K562 (cell line): ENCODE measurements at regions not wholly inside any gene's neighbourhood (a gene's known extent, or its start where the extent isn't known, plus 50 kb on each side); places are given as distances from the start of the nearest gene placed in this dataset.

Experiments
- ARID1B ChIP-seq: fragments of 450-650 bp; IDR thresholded peaks from 2 replicates; pipeline ENCODE4 v1.6.1; 2016; ENCODE audit warnings: antibody characterized with exemption, mild to moderate bottlenecking, inconsistent platforms
- CAMTA2 ChIP-seq: fragments of 250-450 bp; sonication (Bioruptor Pico); conservative IDR thresholded peaks from 2 replicates; pipeline ENCODE4 v1.5.1; 2022
- CHD1 ChIP-seq: fragments of 200-600 bp; sonication (generic); IDR thresholded peaks from one replicate; pipeline ENCODE4 v1.6.1; 2012; ENCODE audit warnings: mild to moderate bottlenecking, moderate library complexity, low read length, inconsistent platforms
- CREM ChIP-seq: IDR thresholded peaks from 2 replicates; pipeline ENCODE4 v1.6.1; 2014; ENCODE audit warnings: antibody characterized with exemption, low read depth
- ELF4 ChIP-seq: fragments of 450-650 bp; formaldehyde crosslinking; IDR thresholded peaks from 2 replicates; pipeline ENCODE4 v1.4.0; 2022; ENCODE audit warnings: missing genetic modification characterization
- FOXP1 ChIP-seq: sonication (generic); formaldehyde crosslinking; IDR thresholded peaks from 2 replicates; pipeline ENCODE4 v1.8.0; 2022; ENCODE audit warnings: mild to moderate bottlenecking, missing genetic modification reagents
- HMGN3 ChIP-seq: IDR thresholded peaks from 2 replicates; pipeline ENCODE4 v1.6.1; 2011; ENCODE audit warnings: borderline replicate concordance, low read depth, mild to moderate bottlenecking, mixed read lengths, low read length; ENCODE audit not compliant: insufficient read length; ENCODE audit errors: extremely low read depth
- JUNB ChIP-seq: fragments of 450-650 bp; formaldehyde crosslinking; conservative IDR thresholded peaks from 2 replicates; pipeline ENCODE4 v1.4.0; 2020; ENCODE audit warnings: mild to moderate bottlenecking
- NCOA6 ChIP-seq: fragments of 450-650 bp; IDR thresholded peaks from 2 replicates; pipeline ENCODE4 v1.6.1; 2017; ENCODE audit warnings: mild to moderate bottlenecking
- NCOR1 ChIP-seq: fragments of 450-650 bp; IDR thresholded peaks from 2 replicates; pipeline ENCODE4 v1.6.1; 2016; ENCODE audit warnings: mild to moderate bottlenecking, moderate library complexity
- PRMT5 ChIP-seq: sonication (generic); formaldehyde crosslinking; IDR thresholded peaks from 2 replicates; pipeline ENCODE4 v1.5.0; 2020; ENCODE audit warnings: missing genetic modification reagents
- PTRF ChIP-seq: fragments of 450-650 bp; IDR thresholded peaks from 2 replicates; pipeline ENCODE4 v1.6.1; 2016; ENCODE audit warnings: mild to moderate bottlenecking, missing genetic modification characterization, missing compliant biosample characterization
- STAG1 ChIP-seq: sonication (generic); formaldehyde crosslinking; IDR thresholded peaks from 2 replicates; pipeline ENCODE4 v1.5.0; 2020; ENCODE audit warnings: missing genetic modification reagents, borderline replicate concordance
- TARDBP ChIP-seq: fragments of 450-650 bp; IDR thresholded peaks from 2 replicates; pipeline ENCODE4 v1.6.1; 2016
- TEAD4 ChIP-seq, 2 experiments: sonication (generic) in 1 of 2; formaldehyde crosslinking in 1 of 2; IDR thresholded peaks; 2 replicates each; pipeline versions ENCODE4 v1.6.1 to v1.8.0; 2012 to 2022; ENCODE audit warnings: borderline replicate concordance in 1 of 2, inconsistent platforms in 1 of 2, low read length in 1 of 2, mild to moderate bottlenecking in 1 of 2, missing genetic modification reagents in 1 of 2
- ZFP1 ChIP-seq: fragments of 450-650 bp; formaldehyde crosslinking; IDR thresholded peaks from 2 replicates; pipeline ENCODE4 v1.4.0; 2020; ENCODE audit warnings: mild to moderate bottlenecking, mixed read lengths
- ZNF239 ChIP-seq: fragments of 250-450 bp; sonication (Bioruptor Pico); IDR thresholded peaks from 2 replicates; pipeline ENCODE4 v1.4.0; 2020; ENCODE audit warnings: mild to moderate bottlenecking
- ZNF586 ChIP-seq: fragments of 450-650 bp; formaldehyde crosslinking; conservative IDR thresholded peaks from 2 replicates; pipeline ENCODE4 v1.4.0; 2020; ENCODE audit warnings: mild to moderate bottlenecking, moderate library complexity
- ZNF75A ChIP-seq: fragments of 450-650 bp; formaldehyde crosslinking; IDR thresholded peaks from 2 replicates; pipeline ENCODE4 v1.4.0; 2020; ENCODE audit warnings: mild to moderate bottlenecking
- TF ChIP-seq, protein P1 (sequence below): fragments of 450-650 bp; formaldehyde crosslinking; IDR thresholded peaks from 2 replicates; pipeline ENCODE4 v1.4.0; 2020; ENCODE audit warnings: mild to moderate bottlenecking, moderate library complexity
- TF ChIP-seq, protein P2 (sequence below): fragments of 250-450 bp; sonication (Bioruptor Pico); IDR thresholded peaks from 2 replicates; pipeline ENCODE4 v1.9.0; 2021; ENCODE audit warnings: mild to moderate bottlenecking
- TF ChIP-seq, protein P3 (sequence below), 3 experiments: IDR thresholded peaks in 2 of 3; conservative IDR thresholded peaks in 1 of 3; 2 replicates each; pipeline ENCODE4 v1.5.1; 2011 to 2012; ENCODE audit warnings: low read length in 3 of 3, mild to moderate bottlenecking in 3 of 3, control low read depth in 2 of 3, improper control_type of control experiment in 1 of 3, inconsistent platforms in 1 of 3, low read depth in 1 of 3, mixed read lengths in 1 of 3, moderate library complexity in 1 of 3; ENCODE audit not compliant: insufficient read depth in 2 of 3

DNA sequence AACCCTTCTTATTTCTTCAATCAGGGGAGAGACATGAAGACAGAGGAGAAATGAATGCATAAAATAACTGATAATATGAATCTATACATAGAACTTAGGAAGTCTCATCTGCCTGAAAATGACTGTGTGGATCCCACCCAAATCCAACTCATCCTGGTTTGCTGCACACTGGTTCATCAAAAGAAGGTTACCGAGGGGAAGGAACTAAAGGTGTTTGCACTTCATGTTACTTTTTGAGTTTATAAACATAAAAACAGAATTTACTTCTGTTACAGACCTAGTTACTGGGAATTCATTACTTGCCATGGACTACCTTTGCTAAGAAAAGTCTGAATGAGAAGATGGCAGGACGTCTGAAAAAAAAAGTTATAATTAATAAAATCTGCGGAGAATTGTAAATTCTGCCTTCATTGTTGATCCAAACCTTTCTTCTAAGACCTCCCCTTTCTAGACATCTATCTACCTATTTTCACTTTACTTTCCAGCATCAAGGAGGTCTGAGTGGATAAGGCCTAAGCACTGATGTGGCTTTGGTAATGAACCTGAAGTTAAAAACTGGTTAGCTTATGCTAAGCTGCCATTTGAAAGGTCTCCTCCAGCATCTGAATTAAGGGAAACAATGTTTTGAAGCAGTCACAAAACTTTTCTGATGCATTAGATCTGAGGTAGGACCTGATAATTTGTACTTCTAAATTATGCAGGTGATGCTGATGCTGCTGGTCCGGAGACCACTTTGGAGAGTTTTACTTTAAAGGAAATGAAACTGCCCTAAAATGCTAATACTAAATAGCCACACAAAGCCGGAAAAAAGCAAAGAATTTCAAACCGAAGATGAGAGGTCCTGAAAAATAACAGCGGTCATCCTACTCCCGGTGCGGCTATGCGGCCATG lies 84.0 kb downstream of the HFE start (continued):
- TF ChIP-seq TEAD4 (IDR thresholded peaks at IDR 0.05; ENCODE audit: low read length) (no peak), TEAD4 (CRISPR knock-in tag; IDR thresholded peaks at IDR 0.05; ENCODE audit: borderline replicate concordance) (no peak), ZNF75A (peak; percentile 66; the same call in 1 of the 2 replicates), HMGN3 (no peak), STAG1 (CRISPR knock-in tag) (no peak), ELF4 (0 out of 2 replicates have a peak, but pooled peaks have one; percentile 64), CREM (no peak), NCOR1 (no peak), ZFP1 (CRISPR knock-in tag) (no peak), NCOA6 (no peak), PTRF (tag) (no peak), TARDBP (no peak), ZNF239 (0 out of 2 replicates have a peak, but pooled peaks have one; percentile 5), JUNB (CRISPR knock-in tag) (no peak), CHD1 (peak; percentile 28), ARID1B (0 out of 2 replicates have a peak, but pooled peaks have one; percentile 17), CAMTA2 (CRISPR knock-in tag) (0 out of 2 replicates have a peak, but pooled peaks have one; percentile 37), PRMT5 (no peak), ZNF586 (CRISPR knock-in tag) (no peak; the same call in 1 of the 2 replicates), FOXP1 (CRISPR knock-in tag) (no peak; the same call in 1 of the 2 replicates)
- TF ChIP-seq, protein P1, sequence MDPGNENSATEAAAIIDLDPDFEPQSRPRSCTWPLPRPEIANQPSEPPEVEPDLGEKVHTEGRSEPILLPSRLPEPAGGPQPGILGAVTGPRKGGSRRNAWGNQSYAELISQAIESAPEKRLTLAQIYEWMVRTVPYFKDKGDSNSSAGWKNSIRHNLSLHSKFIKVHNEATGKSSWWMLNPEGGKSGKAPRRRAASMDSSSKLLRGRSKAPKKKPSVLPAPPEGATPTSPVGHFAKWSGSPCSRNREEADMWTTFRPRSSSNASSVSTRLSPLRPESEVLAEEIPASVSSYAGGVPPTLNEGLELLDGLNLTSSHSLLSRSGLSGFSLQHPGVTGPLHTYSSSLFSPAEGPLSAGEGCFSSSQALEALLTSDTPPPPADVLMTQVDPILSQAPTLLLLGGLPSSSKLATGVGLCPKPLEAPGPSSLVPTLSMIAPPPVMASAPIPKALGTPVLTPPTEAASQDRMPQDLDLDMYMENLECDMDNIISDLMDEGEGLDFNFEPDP, result peak; percentile 48; the same call in 1 of the 2 replicates
- TF ChIP-seq, protein P2, sequence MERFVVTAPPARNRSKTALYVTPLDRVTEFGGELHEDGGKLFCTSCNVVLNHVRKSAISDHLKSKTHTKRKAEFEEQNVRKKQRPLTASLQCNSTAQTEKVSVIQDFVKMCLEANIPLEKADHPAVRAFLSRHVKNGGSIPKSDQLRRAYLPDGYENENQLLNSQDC (CRISPR knock-in tag), result 0 out of 2 replicates have a peak, but pooled peaks have one; percentile 63
- TF ChIP-seq, protein P3, sequence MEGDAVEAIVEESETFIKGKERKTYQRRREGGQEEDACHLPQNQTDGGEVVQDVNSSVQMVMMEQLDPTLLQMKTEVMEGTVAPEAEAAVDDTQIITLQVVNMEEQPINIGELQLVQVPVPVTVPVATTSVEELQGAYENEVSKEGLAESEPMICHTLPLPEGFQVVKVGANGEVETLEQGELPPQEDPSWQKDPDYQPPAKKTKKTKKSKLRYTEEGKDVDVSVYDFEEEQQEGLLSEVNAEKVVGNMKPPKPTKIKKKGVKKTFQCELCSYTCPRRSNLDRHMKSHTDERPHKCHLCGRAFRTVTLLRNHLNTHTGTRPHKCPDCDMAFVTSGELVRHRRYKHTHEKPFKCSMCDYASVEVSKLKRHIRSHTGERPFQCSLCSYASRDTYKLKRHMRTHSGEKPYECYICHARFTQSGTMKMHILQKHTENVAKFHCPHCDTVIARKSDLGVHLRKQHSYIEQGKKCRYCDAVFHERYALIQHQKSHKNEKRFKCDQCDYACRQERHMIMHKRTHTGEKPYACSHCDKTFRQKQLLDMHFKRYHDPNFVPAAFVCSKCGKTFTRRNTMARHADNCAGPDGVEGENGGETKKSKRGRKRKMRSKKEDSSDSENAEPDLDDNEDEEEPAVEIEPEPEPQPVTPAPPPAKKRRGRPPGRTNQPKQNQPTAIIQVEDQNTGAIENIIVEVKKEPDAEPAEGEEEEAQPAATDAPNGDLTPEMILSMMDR (IDR thresholded peaks at IDR 0.05 in 2 of 3, conservative IDR thresholded peaks at IDR 0.05 in 1 of 3; ENCODE audit: insufficient read depth in 2 of 3, low read depth in 1 of 3, low read length in 3 of 3), result no peak
